Kidney (tissue), 13 donors: ENCODE measurements at regions not wholly inside any gene's neighbourhood (a gene's known extent, or its start where the extent isn't known, plus 50 kb on each side); places are given as distances from the start of the nearest gene placed in this dataset.

Experiments used
- DNase-seq, 5 donors: peaks; one replicate each; pipeline ENCODE4 v3.0.0-alpha.2; 2013 to 2020
- FAIRE-seq: peaks from 2 replicates; lab custom pipeline; 2012; peaks lifted over from hg19 to GRCh38; lab: Jason Lieb, UNC
- H3K27ac ChIP-seq, 2 donors: one replicate each; pipeline ENCODE4 v1.7.0; 2013; ENCODE audit warnings: low read depth in 2 of 2, low read length in 2 of 2, inconsistent platforms in 1 of 2
- H3K27me3 ChIP-seq: one replicate; pipeline ENCODE4 v1.7.1; 2013; ENCODE audit warnings: low read length, inconsistent platforms; ENCODE audit not compliant: control insufficient read depth, insufficient read depth
- H3K36me3 ChIP-seq, 3 donors: one replicate each; pipeline versions ENCODE4 v1.7.0 to v1.7.1; 2013; ENCODE audit warnings: low read length in 3 of 3, control low read depth in 1 of 3, inconsistent platforms in 1 of 3; ENCODE audit not compliant: insufficient read depth in 3 of 3, control insufficient read depth in 2 of 3
- H3K4me1 ChIP-seq, 3 donors: one replicate each; pipeline versions ENCODE4 v1.7.0 to v1.7.1; 2013; ENCODE audit warnings: low read length in 3 of 3, inconsistent platforms in 1 of 3, low read depth in 1 of 3; ENCODE audit not compliant: control insufficient read depth in 2 of 3, insufficient read depth in 2 of 3
- H3K4me3 ChIP-seq, 3 donors: one replicate each; pipeline versions ENCODE4 v1.7.0 to v1.8.1; 2013; ENCODE audit warnings: low read length in 3 of 3, control low read depth in 1 of 3, inconsistent platforms in 1 of 3
- H3K9ac ChIP-seq, 3 donors: one replicate each; pipeline versions ENCODE4 v1.7.0 to v1.7.1; 2013; ENCODE audit warnings: low read length in 3 of 3, control low read depth in 1 of 3, inconsistent platforms in 1 of 3
- H3K9me3 ChIP-seq, 3 donors: one replicate each; pipeline versions ENCODE4 v1.7.0 to v1.7.1; 2013; ENCODE audit warnings: low read length in 3 of 3, control low read depth in 1 of 3, inconsistent platforms in 1 of 3; ENCODE audit not compliant: control insufficient read depth in 2 of 3, insufficient read depth in 1 of 3
- intact Hi-C: fragments of 100-400 bp; cut with DNase I; formaldehyde crosslinking; loops from one replicate; pipeline ENCODE4 v1.11.1; 2022
- TF ChIP-seq, protein P1 (sequence below): IDR thresholded peaks from 3 replicates; pipeline ENCODE4 v1.5.1; 2012; ENCODE audit warnings: mild to moderate bottlenecking, moderate library complexity, borderline replicate concordance; ENCODE audit not compliant: insufficient read depth; ENCODE audit errors: extremely low read depth
- donor health status: control.
- donor health status: control.
- donor health status: control.
- donor health status: control.
- donor health status: control.
- donor health status: DM: yes; HTN: yes; CAD: no.
- donor health status: Normal renal cell carcinoma (clear cell type).

DNA sequence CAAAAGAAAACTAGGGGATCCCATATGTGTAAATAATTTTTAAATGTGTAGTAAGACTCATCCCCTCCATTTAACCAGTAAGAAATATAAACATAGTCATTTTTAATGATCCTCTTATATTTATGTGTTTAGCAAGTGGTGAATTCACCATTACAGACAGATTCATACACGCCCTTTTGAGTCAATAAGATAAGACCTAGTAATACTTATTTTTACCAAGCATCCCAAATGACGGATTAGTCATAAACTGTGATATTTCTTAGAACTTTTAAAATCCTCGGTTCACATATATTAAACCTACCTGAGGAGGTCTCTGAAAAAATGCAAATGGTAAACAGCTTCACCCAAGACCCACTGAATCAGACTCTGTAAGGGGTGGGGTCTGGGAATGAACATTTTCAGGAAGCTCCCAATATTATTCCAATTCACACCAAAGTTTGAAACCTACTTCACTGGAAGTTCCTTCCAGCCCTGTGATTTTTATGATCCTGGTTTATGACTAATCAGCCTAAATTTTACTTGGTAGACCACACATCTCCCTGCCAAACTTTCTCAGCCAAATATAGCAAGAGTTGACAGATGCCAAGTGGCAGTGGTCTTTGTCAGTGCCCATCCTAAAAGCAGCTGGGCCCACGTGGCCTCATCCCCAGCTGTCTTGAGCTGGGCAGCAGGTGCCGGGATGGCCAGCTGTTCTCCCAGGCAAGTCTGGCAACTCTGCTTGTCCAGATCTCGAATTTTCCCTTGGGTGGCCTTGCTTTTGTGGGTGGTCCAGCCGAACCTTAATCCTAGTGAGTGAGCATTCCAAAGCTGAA, 559.0 kb upstream of the RGMB start:
- no peak for DNase-seq

GRCh38 chr5:98217138-98217537, 556.3 kb upstream of the RGMB start:
- Histone ChIP-seq H3K27ac (no peak overlapping the region), H3K36me3 (no peaks in the 10 kb centered on the region), H3K9me3 (no peaks in the 10 kb centered on the region), H3K4me1 (no peaks in the 10 kb centered on the region), H3K27me3 (no peaks in the 10 kb centered on the region), H3K4me3 (no peak overlapping the region), H3K9ac (no peak overlapping the region)
- no peak for FAIRE-seq
- TF ChIP-seq, protein P1, sequence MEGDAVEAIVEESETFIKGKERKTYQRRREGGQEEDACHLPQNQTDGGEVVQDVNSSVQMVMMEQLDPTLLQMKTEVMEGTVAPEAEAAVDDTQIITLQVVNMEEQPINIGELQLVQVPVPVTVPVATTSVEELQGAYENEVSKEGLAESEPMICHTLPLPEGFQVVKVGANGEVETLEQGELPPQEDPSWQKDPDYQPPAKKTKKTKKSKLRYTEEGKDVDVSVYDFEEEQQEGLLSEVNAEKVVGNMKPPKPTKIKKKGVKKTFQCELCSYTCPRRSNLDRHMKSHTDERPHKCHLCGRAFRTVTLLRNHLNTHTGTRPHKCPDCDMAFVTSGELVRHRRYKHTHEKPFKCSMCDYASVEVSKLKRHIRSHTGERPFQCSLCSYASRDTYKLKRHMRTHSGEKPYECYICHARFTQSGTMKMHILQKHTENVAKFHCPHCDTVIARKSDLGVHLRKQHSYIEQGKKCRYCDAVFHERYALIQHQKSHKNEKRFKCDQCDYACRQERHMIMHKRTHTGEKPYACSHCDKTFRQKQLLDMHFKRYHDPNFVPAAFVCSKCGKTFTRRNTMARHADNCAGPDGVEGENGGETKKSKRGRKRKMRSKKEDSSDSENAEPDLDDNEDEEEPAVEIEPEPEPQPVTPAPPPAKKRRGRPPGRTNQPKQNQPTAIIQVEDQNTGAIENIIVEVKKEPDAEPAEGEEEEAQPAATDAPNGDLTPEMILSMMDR = no peak
- DNase-seq = no peak
- intact Hi-C loops = no loop called here

More for the DNA sequence above, 559.0 kb upstream of the RGMB start:
- Histone ChIP-seq H3K9me3 (no peaks in the 10 kb centered on the region), H3K27ac (no peak overlapping the region), H3K4me1 (no peaks in the 10 kb centered on the region), H3K9ac (no peak overlapping the region), H3K4me3 (no peak overlapping the region), H3K27me3 (no peaks in the 10 kb centered on the region), H3K36me3 (no peaks in the 10 kb centered on the region)
- intact Hi-C loops = no loop called here
- FAIRE-seq = no peak
- TF ChIP-seq, protein P1 = no peak

- H3K4me1 ChIP-seq = no peaks in the 10 kb centered on the region
- H3K9ac ChIP-seq = no peak overlapping the region
- TF ChIP-seq, protein P1 = no peak
- H3K27me3 ChIP-seq = no peaks in the 10 kb centered on the region
- H3K9me3 ChIP-seq = no peaks in the 10 kb centered on the region
- H3K27ac ChIP-seq = no peak overlapping the region
- H3K36me3 ChIP-seq = no peaks in the 10 kb centered on the region
- DNase-seq (no peak), FAIRE-seq (no peak)
- no peak overlapping the region for H3K4me3 ChIP-seq
- intact Hi-C loops = no loop called here
These were observed 554.6 kb upstream of the RGMB start for GRCh38 chr5:98218838-98219237.
